ENCODE measurements at regions not wholly inside any gene's neighbourhood (a gene's known extent, or its start where the extent isn't known, plus 50 kb on each side); places are given as distances from the start of the nearest gene placed in this dataset.

DNA sequence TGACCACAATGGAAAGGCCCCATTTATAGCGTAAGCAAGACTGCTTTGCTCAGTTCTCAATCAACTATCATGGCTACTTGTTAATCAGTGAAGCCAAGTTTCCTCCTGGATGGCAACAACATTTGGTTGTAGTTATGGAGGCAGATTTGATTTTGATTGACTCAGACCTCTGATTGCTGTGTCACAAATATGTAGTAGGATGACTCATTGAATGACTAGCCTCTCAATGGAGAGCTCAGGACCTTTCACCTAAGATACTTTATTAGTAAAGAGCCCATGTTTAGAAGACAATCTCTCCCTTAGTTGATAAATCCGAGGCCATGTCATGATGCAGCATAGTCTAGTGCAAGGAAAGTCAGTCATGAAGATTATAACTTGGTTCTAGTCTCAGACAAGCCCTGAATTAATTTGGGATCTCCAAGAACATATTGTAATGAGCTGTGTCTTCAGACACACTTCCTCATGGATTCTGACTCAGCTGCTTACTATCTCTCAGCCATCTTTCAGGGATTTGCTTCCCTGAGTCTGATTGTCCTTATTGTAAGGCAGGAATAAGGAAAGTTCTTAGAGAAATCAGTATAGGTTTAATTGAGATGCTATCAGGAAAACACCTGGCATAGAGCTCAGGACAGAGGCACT lies 397.4 kb upstream of the TMCO5A start:
- no peaks in the 10 kb centered on the region for H3K27me3 ChIP-seq (ENCODE audit: control insufficient read depth, insufficient read depth, low read length)

DNA sequence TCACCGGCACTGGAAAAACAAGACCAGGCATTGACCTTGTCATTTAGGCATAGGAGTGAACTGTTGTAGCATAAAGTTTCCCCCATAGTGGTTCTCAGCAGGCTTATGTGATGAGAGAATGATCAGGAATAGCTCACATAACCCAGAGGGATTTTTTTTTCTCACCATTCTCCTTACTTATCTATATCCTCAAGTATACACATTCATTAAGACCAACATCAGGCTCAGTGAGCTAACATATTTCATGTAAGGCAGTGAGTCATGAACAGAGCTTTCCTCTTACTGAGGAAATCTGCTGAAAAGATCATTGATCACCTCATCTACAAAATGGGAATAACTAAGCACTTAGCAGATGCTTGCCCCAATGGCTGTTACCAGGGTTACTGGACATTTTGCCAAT lies 396.6 kb upstream of the TMCO5A start:
- no peaks in the 10 kb centered on the region for H3K36me3 ChIP-seq (replicated peaks; ENCODE audit: control insufficient read depth, insufficient read depth, low read length)
- no peaks in the 10 kb centered on the region for H3K27me3 ChIP-seq (ENCODE audit: control insufficient read depth, insufficient read depth, low read length)
- H3K4me3 ChIP-seq (ENCODE audit: insufficient read depth, low read depth, low read length): no peak overlapping the region
- no peak for DNase-seq

More for the DNA sequence above, 397.4 kb upstream of the TMCO5A start:
- H3K4me3 ChIP-seq (ENCODE audit: insufficient read depth, low read depth, low read length): no peak overlapping the region
- no peak for DNase-seq
- H3K36me3 ChIP-seq (replicated peaks; ENCODE audit: control insufficient read depth, insufficient read depth, low read length): no peaks in the 10 kb centered on the region

DNA sequence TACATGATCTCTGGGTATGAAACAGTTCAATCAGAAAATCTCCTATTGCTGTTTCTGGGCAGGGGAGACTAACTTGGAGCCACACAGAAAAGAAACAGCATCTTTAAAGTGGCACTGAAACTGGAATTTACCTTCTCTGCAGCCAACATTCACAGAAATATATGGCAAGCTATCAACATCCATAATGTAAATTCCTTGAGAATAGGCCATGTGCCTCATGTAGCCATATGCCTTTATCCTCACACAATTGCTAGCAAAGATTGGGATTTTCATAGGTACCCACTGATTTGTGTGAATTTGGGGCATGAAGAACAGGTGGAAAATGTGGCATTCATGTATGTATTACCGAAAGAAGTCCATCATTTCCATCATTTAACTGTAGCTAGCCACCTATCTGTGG lies 386.3 kb upstream of the TMCO5A start:
- Histone ChIP-seq H3K4me3 (ENCODE audit: insufficient read depth, low read depth, low read length) (no peak overlapping the region), H3K27me3 (ENCODE audit: control insufficient read depth, insufficient read depth, low read length) (no peaks in the 10 kb centered on the region), H3K36me3 (replicated peaks; ENCODE audit: control insufficient read depth, insufficient read depth, low read length) (no peaks in the 10 kb centered on the region)
- DNase-seq: no peak

DNA sequence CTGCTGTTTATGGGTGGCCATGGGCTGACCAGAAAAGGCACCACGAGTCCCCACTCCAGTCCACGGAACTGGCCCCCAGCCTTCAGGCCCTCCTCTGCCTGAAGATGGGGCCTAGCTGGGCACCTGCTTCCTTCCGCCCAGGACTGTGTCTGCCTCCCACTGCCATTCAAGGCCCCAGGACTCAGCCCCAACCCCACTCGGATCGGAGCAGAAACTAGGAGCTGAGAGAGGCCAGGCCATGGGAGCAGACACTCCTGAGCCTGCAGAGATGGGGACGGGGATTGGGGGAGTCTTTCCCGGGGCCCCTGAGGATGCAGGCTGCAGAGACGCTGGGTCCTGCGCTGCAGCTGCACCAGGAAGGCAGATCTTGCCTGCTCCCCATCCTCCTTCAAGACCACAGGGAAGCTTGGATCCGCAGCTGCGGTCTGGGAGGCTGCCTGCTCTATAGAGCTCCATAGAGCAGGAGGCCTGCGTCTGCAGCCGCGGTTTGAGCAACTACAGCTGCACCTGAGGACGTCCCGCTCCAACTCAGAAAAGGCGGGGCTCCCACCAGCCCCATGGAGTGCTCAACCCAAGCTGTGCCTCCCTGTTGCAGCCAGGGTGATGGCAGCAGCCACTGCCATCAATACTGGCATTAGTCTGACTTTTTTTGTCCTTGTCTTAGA lies 383.9 kb upstream of the TMCO5A start:
- Histone ChIP-seq H3K4me3 (ENCODE audit: insufficient read depth, low read depth, low read length) (no peak overlapping the region), H3K27me3 (ENCODE audit: control insufficient read depth, insufficient read depth, low read length) (no peaks in the 10 kb centered on the region), H3K36me3 (replicated peaks; ENCODE audit: control insufficient read depth, insufficient read depth, low read length) (no peaks in the 10 kb centered on the region)
- peak; percentile 16 for DNase-seq

DNA sequence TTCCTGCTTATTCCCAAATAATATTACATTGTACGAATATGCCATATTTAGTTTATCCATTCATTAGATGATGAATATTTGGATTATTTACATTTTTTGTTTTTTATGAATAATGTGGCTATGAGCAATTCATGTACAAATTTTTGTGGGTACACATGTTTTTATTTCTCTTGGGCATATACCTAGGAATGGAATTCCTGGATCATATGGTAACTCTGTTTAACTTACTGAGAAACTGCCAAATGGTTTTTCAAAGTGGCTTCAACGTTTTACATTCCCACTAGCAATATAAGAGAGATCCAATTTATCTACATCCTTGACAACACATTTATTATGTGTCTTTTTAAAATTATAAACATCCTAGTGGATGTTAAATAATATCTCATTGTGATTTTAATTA lies 362.0 kb upstream of the TMCO5A start:
- DNase-seq: no peak
- H3K36me3 ChIP-seq (replicated peaks; ENCODE audit: control insufficient read depth, insufficient read depth, low read length): no peaks in the 10 kb centered on the region
- no peaks in the 10 kb centered on the region for H3K27me3 ChIP-seq (ENCODE audit: control insufficient read depth, insufficient read depth, low read length)
- no peak overlapping the region for H3K4me3 ChIP-seq (ENCODE audit: insufficient read depth, low read depth, low read length)

DNA sequence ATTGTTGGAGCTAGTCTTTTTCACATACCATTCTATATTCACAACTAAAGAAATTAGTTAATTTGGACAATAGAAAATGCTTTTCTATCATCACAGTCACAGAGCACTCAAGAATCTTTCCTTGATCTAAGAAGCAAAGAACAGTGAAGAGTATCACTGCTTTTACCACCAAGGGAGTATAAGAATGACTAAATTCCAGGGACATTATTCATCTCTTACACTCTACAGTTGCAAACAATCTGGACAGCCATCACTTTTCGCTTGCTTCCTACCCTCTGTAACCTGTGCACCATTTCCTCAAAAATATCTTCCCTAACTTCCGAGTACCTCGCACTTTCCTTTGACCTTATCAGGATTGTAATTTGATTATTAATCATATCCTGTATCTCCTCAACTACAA lies 359.5 kb upstream of the TMCO5A start:
- no peaks in the 10 kb centered on the region for H3K36me3 ChIP-seq (replicated peaks; ENCODE audit: control insufficient read depth, insufficient read depth, low read length)
- H3K4me3 ChIP-seq (ENCODE audit: insufficient read depth, low read depth, low read length): no peak overlapping the region
- no peak for DNase-seq
- no peaks in the 10 kb centered on the region for H3K27me3 ChIP-seq (ENCODE audit: control insufficient read depth, insufficient read depth, low read length)

DNA sequence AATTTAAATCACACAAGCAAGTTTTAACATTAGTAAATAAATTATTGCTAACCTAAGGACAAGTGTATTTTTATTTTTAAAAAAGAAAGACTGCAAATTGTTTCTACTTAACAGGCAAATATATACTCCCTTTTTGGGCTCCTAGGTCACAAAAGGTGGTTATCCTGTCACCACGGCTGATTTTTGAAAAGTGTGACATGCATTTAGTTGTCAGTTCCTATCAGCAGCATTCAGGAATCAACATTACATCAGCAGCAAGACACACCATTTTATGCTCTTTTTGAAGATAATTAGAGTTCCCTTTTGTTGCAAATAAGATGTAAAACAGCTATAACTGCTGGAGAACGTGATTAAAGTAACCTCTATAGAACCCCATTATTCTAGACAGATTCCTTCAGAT lies 357.5 kb upstream of the TMCO5A start:
- DNase-seq: no peak
- no peak overlapping the region for H3K4me3 ChIP-seq (ENCODE audit: insufficient read depth, low read depth, low read length)
- no peaks in the 10 kb centered on the region for H3K36me3 ChIP-seq (replicated peaks; ENCODE audit: control insufficient read depth, insufficient read depth, low read length)
- no peaks in the 10 kb centered on the region for H3K27me3 ChIP-seq (ENCODE audit: control insufficient read depth, insufficient read depth, low read length)

DNA sequence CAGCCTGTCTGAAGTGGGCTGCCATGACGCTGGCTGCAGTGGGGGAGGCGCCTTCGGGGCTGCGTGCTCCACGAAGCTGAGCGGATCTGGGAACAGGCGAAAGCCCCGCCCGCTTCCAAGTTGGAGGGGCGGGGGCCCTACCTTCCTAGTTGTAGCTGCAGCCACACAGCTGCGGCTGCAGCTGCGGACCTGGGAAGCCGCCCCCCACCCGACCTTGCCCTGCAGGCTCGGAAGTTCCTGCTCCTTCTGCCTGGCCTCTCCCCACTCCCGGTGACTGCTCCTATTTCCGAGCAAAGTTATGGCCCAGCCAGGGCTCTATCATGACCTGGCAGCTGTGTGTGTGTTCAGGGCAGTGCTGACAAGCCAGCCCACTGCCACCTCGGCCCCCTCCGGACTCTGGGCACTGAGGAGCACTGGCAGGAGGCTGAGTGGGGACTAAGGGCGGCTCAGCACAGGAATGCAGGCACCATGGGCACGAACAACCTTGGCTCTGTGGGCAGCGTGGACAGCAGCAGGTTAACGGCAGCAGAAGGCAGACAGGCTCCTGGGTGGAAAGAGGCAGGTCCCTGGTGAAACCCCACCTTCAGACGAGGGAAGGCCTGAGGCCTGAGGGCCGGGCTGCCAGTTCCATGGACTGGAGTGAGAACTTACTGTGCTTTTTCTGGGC lies 352.4 kb upstream of the TMCO5A start:
- peak; percentile 14 for DNase-seq
- H3K36me3 ChIP-seq (replicated peaks; ENCODE audit: control insufficient read depth, insufficient read depth, low read length): no peaks in the 10 kb centered on the region

DNA sequence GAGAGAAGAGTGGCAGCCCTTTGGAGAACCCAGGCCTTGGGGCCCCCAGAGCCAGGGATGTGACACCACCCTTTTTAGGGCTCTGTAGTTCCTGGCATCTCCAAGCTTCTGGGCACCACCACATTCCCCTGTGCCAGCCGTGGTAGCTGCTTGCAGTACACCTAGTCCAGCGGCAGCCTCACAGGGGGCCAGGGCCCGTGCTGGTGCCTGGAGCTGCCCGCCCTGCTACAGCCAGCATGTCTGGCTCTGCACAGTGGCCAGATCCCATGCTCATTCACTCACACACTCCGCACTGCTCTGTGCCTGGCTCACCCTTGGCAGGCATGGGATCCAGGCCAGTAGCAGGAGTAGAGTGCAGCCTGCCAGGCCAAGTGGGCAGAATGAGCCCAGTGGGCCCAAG lies 351.6 kb upstream of the TMCO5A start:
- DNase-seq: no peak
- no peak overlapping the region for H3K4me3 ChIP-seq (ENCODE audit: insufficient read depth, low read depth, low read length)
- H3K27me3 ChIP-seq (ENCODE audit: control insufficient read depth, insufficient read depth, low read length): no peaks in the 10 kb centered on the region
- H3K36me3 ChIP-seq (replicated peaks; ENCODE audit: control insufficient read depth, insufficient read depth, low read length): no peaks in the 10 kb centered on the region

More for the DNA sequence above, 352.4 kb upstream of the TMCO5A start:
- Histone ChIP-seq H3K27me3 (ENCODE audit: control insufficient read depth, insufficient read depth, low read length) (no peaks in the 10 kb centered on the region), H3K4me3 (ENCODE audit: insufficient read depth, low read depth, low read length) (no peak overlapping the region)

DNA sequence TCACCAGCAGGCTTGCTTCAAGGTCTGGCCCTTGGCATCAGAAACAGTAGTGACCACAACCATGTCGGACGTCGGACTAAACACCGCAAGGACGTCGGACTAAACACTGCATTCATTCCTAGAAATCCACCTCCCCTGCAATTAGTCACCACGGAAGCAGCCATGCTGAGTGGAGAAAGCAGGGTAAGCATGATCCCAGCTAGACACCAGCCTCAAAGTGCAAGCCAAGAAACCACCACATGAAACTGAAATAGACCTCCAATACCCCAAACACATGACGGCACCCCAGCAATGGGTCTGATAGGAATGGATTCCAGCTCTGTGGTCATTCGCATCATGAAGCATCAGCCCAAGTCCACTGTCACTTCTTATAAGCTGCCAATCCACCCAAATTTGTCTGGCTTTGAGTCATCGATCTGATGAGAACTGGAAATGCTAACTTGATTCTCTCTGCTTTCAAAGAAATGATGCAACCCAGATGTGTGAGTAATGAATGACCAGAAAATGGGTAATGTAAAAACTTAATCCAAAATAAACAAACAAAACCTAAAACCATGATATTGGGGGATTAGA lies 348.3 kb upstream of the TMCO5A start:
- no peak for DNase-seq
- no peak overlapping the region for H3K4me3 ChIP-seq (ENCODE audit: insufficient read depth, low read depth, low read length)
- no peaks in the 10 kb centered on the region for H3K27me3 ChIP-seq (ENCODE audit: control insufficient read depth, insufficient read depth, low read length)
- H3K36me3 ChIP-seq (replicated peaks; ENCODE audit: control insufficient read depth, insufficient read depth, low read length): no peaks in the 10 kb centered on the region

DNA sequence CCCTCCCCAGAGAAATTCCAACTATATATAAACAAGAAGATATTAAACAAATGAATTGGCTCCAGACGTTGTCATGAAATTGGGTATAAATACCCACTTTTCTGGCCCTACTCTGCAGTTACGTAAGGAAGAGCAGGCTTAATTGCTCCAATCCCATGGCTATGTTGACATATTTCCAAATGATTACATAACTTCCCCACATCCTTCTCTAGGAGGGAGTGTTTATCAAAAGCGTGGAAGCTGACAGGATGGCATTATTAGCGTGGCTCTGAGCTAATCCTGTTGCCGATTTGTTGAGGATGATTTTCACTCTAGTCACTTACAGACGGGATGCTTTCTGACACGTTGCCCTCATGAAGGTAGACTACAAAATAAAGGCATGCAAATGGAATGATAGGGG lies 347.5 kb upstream of the TMCO5A start:
- H3K36me3 ChIP-seq (replicated peaks; ENCODE audit: control insufficient read depth, insufficient read depth, low read length): no peaks in the 10 kb centered on the region
- no peak overlapping the region for H3K4me3 ChIP-seq (ENCODE audit: insufficient read depth, low read depth, low read length)
- H3K27me3 ChIP-seq (ENCODE audit: control insufficient read depth, insufficient read depth, low read length): no peaks in the 10 kb centered on the region
- no peak for DNase-seq

DNA sequence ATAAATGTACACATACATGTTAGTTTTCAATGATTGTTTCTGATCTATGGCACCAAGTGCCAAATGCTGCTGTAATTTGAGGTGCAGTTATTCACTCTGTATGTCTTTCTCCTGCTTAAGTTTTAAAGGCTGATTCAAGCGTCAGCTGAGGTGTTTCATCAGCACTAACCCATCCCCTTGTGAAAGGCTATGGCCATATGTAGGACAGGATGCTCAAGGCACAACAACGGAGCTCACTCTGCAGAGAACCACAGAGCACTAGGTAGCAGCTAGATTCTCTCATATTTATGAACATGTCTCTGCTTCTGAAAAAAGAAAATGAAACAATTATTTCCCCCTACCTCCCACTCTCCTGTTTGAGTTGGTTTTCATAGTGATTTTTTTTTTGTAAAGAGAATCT lies 340.0 kb upstream of the TMCO5A start:
- Histone ChIP-seq H3K4me3 (ENCODE audit: insufficient read depth, low read depth, low read length) (no peak overlapping the region), H3K36me3 (replicated peaks; ENCODE audit: control insufficient read depth, insufficient read depth, low read length) (no peaks in the 10 kb centered on the region), H3K27me3 (ENCODE audit: control insufficient read depth, insufficient read depth, low read length) (no peaks in the 10 kb centered on the region)
- DNase-seq: no peak

DNA sequence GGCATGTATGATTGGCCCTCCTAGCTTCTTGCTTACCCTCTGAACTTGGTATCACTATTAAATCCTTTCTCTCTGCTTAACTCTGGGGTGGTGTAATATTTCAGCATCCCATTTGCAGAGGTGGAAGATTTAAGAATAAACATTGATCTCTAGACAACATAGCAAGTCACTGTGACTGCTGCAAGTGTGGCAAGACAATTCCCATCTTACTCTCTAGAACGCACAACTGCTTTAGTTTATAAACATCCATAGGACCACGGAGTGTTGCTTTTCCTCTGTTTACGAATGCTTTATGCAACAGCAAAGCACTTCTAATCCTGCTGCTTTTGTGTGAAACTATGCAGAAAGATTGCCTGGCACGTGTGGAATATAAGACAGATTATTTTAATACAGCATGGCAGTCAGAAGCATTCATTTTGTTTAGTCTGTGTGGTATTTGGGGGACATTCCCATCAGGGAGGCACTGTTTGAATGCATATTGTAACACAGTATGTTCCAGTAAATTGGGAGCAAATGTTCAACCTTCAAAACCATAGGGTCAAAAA lies 338.9 kb upstream of the TMCO5A start:
- Histone ChIP-seq H3K27me3 (ENCODE audit: control insufficient read depth, insufficient read depth, low read length) (no peaks in the 10 kb centered on the region), H3K4me3 (ENCODE audit: insufficient read depth, low read depth, low read length) (no peak overlapping the region), H3K36me3 (replicated peaks; ENCODE audit: control insufficient read depth, insufficient read depth, low read length) (no peaks in the 10 kb centered on the region)
- DNase-seq: no peak

DNA sequence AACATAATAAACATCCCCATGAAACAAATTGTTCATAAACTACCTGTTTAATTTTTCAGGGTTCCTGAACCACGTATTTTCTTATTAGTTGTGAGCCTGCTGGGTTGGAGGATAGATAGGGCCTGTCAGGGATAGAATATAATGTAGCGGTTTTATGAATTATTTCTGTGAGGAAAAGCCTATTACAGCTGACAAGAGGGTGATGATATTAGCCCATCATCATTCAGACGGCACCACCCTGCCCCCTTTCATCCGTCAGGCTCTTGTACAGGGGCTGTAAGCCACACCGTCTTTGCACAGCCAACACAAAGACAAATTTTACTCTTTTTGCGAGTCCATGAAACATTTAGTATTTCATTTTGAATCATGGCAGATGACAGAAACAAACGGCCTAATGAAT lies 335.3 kb upstream of the TMCO5A start:
- no peak for DNase-seq
- no peaks in the 10 kb centered on the region for H3K27me3 ChIP-seq (ENCODE audit: control insufficient read depth, insufficient read depth, low read length)
- no peaks in the 10 kb centered on the region for H3K36me3 ChIP-seq (replicated peaks; ENCODE audit: control insufficient read depth, insufficient read depth, low read length)
- no peak overlapping the region for H3K4me3 ChIP-seq (ENCODE audit: insufficient read depth, low read depth, low read length)

DNA sequence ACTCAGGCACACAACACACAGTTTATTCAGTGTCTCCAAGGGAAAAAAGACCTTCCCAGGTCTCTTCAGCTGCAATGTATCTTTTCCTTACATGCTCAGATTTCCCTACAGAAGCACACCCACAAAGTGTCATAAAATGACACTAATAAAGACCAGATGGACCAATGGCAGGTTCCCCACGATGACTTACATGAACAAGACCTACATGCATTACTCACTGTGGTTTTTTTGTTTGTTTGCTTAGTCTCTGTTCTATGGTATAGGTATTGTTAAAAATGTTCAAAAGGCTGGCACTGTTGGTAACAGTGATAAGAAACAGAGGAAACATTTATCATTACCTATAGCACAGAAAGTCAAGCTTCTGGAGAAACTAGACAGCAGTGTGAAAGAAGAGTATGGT lies 318.2 kb upstream of the TMCO5A start:
- H3K4me3 ChIP-seq (ENCODE audit: insufficient read depth, low read depth, low read length): no peak overlapping the region
- H3K27me3 ChIP-seq (ENCODE audit: control insufficient read depth, insufficient read depth, low read length): no peaks in the 10 kb centered on the region
- H3K36me3 ChIP-seq (replicated peaks; ENCODE audit: control insufficient read depth, insufficient read depth, low read length): no peaks in the 10 kb centered on the region
- no peak for DNase-seq
